Breast epithelium (tissue), 4 donors: ENCODE measurements at regions not wholly inside any gene's neighbourhood (a gene's known extent, or its start where the extent isn't known, plus 50 kb on each side); places are given as distances from the start of the nearest gene placed in this dataset.

Source experiments
- DNase-seq, 2 donors: peaks; one replicate each; pipeline ENCODE4 v3.0.0-alpha.2; 2019; ENCODE audit warnings: low spot score in 2 of 2
- H3K27ac ChIP-seq, 2 donors: fragments of 200-600 bp; sonication (generic) in 1 of 2; one replicate each; pipeline ENCODE4 v1.5.1; 2016 to 2019; ENCODE audit warnings: mild to moderate bottlenecking in 1 of 2
- H3K27me3 ChIP-seq, 2 donors: fragments of 200-600 bp; sonication (generic) in 1 of 2; one replicate each; pipeline versions ENCODE4 v1.5.1 to v1.6.0; 2017 to 2019; ENCODE audit warnings: control low read depth in 1 of 2, mild to moderate bottlenecking in 1 of 2
- H3K36me3 ChIP-seq: fragments of 200-600 bp; one replicate; pipeline ENCODE4 v1.5.1; 2019
- H3K4me1 ChIP-seq, 2 donors: fragments of 200-600 bp; sonication (generic); one replicate each; pipeline ENCODE4 v1.5.1; 2016 to 2019; ENCODE audit warnings: control low read depth in 1 of 2
- H3K4me3 ChIP-seq, 3 donors: fragments of 200-600 bp; sonication (generic); 1 replicate in 2 of 3; 2 replicates in 1 of 3; pipeline ENCODE4 v1.5.1; 2016 to 2019; ENCODE audit warnings: mild to moderate bottlenecking in 3 of 3, moderate library complexity in 2 of 3
- H3K9me3 ChIP-seq, 2 donors: fragments of 200-600 bp; sonication (generic) in 1 of 2; one replicate each; pipeline ENCODE4 v1.5.1; 2016 to 2019; ENCODE audit warnings: control low read depth in 1 of 2
- CTCF ChIP-seq, 3 donors: fragments of 450-650 bp; IDR thresholded peaks; one replicate each; pipeline ENCODE4 v1.5.1; 2016 to 2017; ENCODE audit warnings: antibody characterized with exemption in 3 of 3, mild to moderate bottlenecking in 3 of 3, moderate library complexity in 3 of 3
- POLR2A ChIP-seq: fragments of 450-650 bp; IDR thresholded peaks from one replicate; pipeline ENCODE4 v1.6.1; 2016; ENCODE audit warnings: antibody characterized with exemption, mild to moderate bottlenecking, moderate library complexity
- POLR2AphosphoS5 ChIP-seq, 3 donors: sonication (generic); formaldehyde crosslinking; IDR thresholded peaks; one replicate each; pipeline ENCODE4 v1.6.1; 2017; ENCODE audit warnings: antibody characterized with exemption in 3 of 3
- intact Hi-C: fragments of 100-400 bp; cut with DNase I; formaldehyde crosslinking; loops from one replicate; pipeline ENCODE4 v1.15.1; 2023; ENCODE audit warnings: low total_unique reads

- peaks cover 0 to 51% of the 10 kb centered on the region in 2 donors for H3K27me3 ChIP-seq
- intact Hi-C loops: loop anchor here (10.0 kb wide), 2 partner anchors 540 to 630 kb away; no protein-coding TSS in a partner anchor
- TF ChIP-seq POLR2A (no peak), POLR2AphosphoS5 (IDR thresholded peaks at IDR 0.05) (no peak), CTCF (IDR thresholded peaks at IDR 0.05) (no peak)
- DNase-seq: no peak
- H3K36me3 ChIP-seq: no peaks in the 10 kb centered on the region
- no peak overlapping the region for H3K4me3 ChIP-seq
- no peaks in the 10 kb centered on the region for H3K9me3 ChIP-seq
- no peak overlapping the region for H3K27ac ChIP-seq
- no peaks in the 10 kb centered on the region for H3K4me1 ChIP-seq
Observed at GRCh38 chr22:44624689-44625420, 77.1 kb upstream of the PRR5 start.

GRCh38 chr22:44623771-44624510 is 78.1 kb upstream of the PRR5 start:
- TF ChIP-seq POLR2A (no peak), POLR2AphosphoS5 (IDR thresholded peaks at IDR 0.05) (no peak), CTCF (IDR thresholded peaks at IDR 0.05) (no peak)
- Histone ChIP-seq H3K27me3 (peaks cover 0 to 60% of the 10 kb centered on the region in 2 donors), H3K4me1 (no peaks in the 10 kb centered on the region), H3K9me3 (no peaks in the 10 kb centered on the region), H3K4me3 (no peak overlapping the region), H3K27ac (no peak overlapping the region), H3K36me3 (no peaks in the 10 kb centered on the region)
- intact Hi-C loops: loop anchor here (10.0 kb wide), 2 partner anchors 539 to 629 kb away; no protein-coding TSS in a partner anchor
- no peak for DNase-seq

- Histone ChIP-seq H3K27me3 (peaks cover 0 to 60% of the 10 kb centered on the region in 2 donors), H3K36me3 (no peaks in the 10 kb centered on the region), H3K4me3 (no peak overlapping the region), H3K4me1 (no peaks in the 10 kb centered on the region), H3K9me3 (no peaks in the 10 kb centered on the region), H3K27ac (no peak overlapping the region)
- no peak for TF ChIP-seq POLR2AphosphoS5 (IDR thresholded peaks at IDR 0.05)
- no peak for TF ChIP-seq CTCF (IDR thresholded peaks at IDR 0.05)
- TF ChIP-seq POLR2A: no peak
- intact Hi-C loops: loop anchor here (10.0 kb wide), 2 partner anchors 538 to 628 kb away; no protein-coding TSS in a partner anchor
- DNase-seq: no peak
Observed at GRCh38 chr22:44622679-44623078, 79.3 kb upstream of the PRR5 start.

- TF ChIP-seq POLR2A (no peak), POLR2AphosphoS5 (IDR thresholded peaks at IDR 0.05) (no peak), CTCF (IDR thresholded peaks at IDR 0.05) (no peak)
- no peak overlapping the region for H3K4me3 ChIP-seq
- intact Hi-C loops: loop anchor here (10.0 kb wide), 2 partner anchors 537 to 627 kb away; no protein-coding TSS in a partner anchor
- H3K4me1 ChIP-seq: no peaks in the 10 kb centered on the region
- H3K36me3 ChIP-seq: no peaks in the 10 kb centered on the region
- DNase-seq: no peak
- peaks cover 0 to 54% of the 10 kb centered on the region in 2 donors for H3K27me3 ChIP-seq
- no peak overlapping the region for H3K27ac ChIP-seq
- no peaks in the 10 kb centered on the region for H3K9me3 ChIP-seq
Observed at GRCh38 chr22:44622147-44622427, 79.9 kb upstream of the PRR5 start.
